ENCODE measurements at regions not wholly inside any gene's neighbourhood (a gene's known extent, or its start where the extent isn't known, plus 50 kb on each side); places are given as distances from the start of the nearest gene placed in this dataset.
"Not testable (repeated sequence)": the region's sequence is repeated elsewhere in the genome, so short reads cannot be mapped to it uniquely, and the experiment has no call there.

DNA sequence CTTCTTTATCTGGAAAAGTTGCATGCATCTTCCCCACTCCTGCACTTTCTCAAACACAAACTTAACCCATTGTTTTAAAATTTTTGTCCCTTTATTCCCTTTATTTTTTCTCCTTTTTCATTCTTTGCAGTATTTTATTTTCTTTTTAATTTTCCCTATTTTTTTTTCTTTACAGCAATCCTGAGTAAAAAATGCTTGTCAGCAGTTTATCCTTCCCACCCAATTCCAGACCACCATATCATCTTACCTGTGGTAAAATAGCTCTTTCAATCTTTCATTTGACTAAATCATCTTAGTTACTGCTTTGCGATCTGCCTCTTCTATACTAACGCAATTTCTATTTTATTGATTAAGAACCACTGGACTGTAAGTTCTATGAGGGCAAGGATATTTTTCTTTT lies 450.5 kb downstream of the KLHL4 start:
- DNase-seq (ENCODE audit: low spot score) (no peak), ATAC-seq (no peak), FAIRE-seq (no peak)
- Histone ChIP-seq H3K4me3 (replicated peaks in 1 of 3; ENCODE audit: insufficient read depth in 1 of 3, low read depth in 2 of 3, low read length in 3 of 3) (no peak overlapping the region), H3K79me2 (ENCODE audit: insufficient read depth, low read length) (no peaks in the 10 kb centered on the region), H3K27me3 (ENCODE audit: control insufficient read depth in 1 of 2, insufficient read depth in 2 of 2, low read length in 2 of 2) (no peaks in the 10 kb centered on the region), H3K9ac (ENCODE audit: insufficient read depth, low read depth, low read length) (no peak overlapping the region), H2AFZ (ENCODE audit: low read length) (no peak overlapping the region), H4K20me1 (ENCODE audit: insufficient read depth, low read length) (no peaks in the 10 kb centered on the region), H3K4me1 (ENCODE audit: insufficient read depth, low read length) (peaks cover 11% of the 10 kb centered on the region; the same call in 1 of the 2 replicates), H3K27ac (ENCODE audit: extremely low read length, insufficient read depth, low read length) (no peak overlapping the region), H3K9me3 (ENCODE audit: low read length) (no peaks in the 10 kb centered on the region), H3K4me2 (ENCODE audit: low read depth, low read length) (no peak overlapping the region), H3K36me3 (replicated peaks in 1 of 2; ENCODE audit: control insufficient read depth in 1 of 2, insufficient read depth in 2 of 2, low read length in 2 of 2) (no peaks in the 10 kb centered on the region)
- BruUV-seq (replicated peaks), result no TSS peak
- peak; percentile 61 for TF ChIP-seq MAFF (IDR thresholded peaks at IDR 0.05; ENCODE audit: low read depth, low read length)
- no peak for TF ChIP-seq SNAPC2 (CRISPR knock-in tag; IDR thresholded peaks at IDR 0.05)
- TF ChIP-seq MAFK (conservative IDR thresholded peaks at IDR 0.05 in 1 of 2, IDR thresholded peaks at IDR 0.05 in 1 of 2; ENCODE audit: low read length in 2 of 2), result peak in 1 of 2 experiments; percentile 73; a peak in 2 of 4 replicates
- in situ Hi-C loops (cut with HindIII; ENCODE audit: extremely low pct_ligation_motif_present, low pct_unique_long_range_greater_than_20kb), result no loop called here
- intact Hi-C loops (cut with micrococcal nuclease; ENCODE audit: unreplicated experiment), result no loop called here
- ChIA-PET POLR2A (no interaction called here), CTCF (ENCODE audit: low intra/inter-chr PET ratio, low total read pairs) (no interaction called here)
- 42% methylated on average over 2 of the region's 2 CpGs for WGBS (ENCODE audit: low lambda C conversion rate)

DNA sequence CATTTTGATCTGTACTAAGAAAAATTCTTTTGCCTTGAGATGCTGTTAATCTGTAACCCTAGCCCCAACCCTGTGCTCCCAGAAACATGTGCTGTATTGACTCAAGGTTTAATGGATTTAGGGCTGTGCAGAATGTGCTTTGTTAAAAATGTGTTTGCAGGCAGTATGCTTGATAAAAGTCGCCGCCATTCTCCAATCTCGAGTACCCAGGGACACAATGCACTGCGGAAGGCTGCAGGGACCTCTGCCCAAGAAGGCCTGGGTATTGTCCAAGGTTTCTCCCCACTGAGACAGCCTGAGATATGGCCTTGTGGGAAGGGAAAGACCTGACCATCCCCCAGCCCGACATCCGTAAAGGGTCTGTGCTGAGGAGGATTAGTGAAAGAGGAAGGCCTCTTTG lies 454.5 kb downstream of the KLHL4 start:
- intact Hi-C loops (cut with micrococcal nuclease; ENCODE audit: unreplicated experiment); H3K27ac ChIP-seq (ENCODE audit: extremely low read length, insufficient read depth, low read length); H3K9me3 ChIP-seq (ENCODE audit: low read length); H3K27me3 ChIP-seq (ENCODE audit: control insufficient read depth in 1 of 2, insufficient read depth in 2 of 2, low read length in 2 of 2); CTCF ChIA-PET (ENCODE audit: low intra/inter-chr PET ratio, low total read pairs); FAIRE-seq; H2AFZ ChIP-seq (ENCODE audit: low read length); in situ Hi-C loops (cut with HindIII; ENCODE audit: extremely low pct_ligation_motif_present, low pct_unique_long_range_greater_than_20kb); H3K4me3 ChIP-seq (replicated peaks in 1 of 3; ENCODE audit: insufficient read depth in 1 of 3, low read depth in 2 of 3, low read length in 3 of 3); POLR2A ChIA-PET; BruUV-seq (replicated peaks); ATAC-seq; DNase-seq (ENCODE audit: low spot score); H4K20me1 ChIP-seq (ENCODE audit: insufficient read depth, low read length); H3K36me3 ChIP-seq (replicated peaks in 1 of 2; ENCODE audit: control insufficient read depth in 1 of 2, insufficient read depth in 2 of 2, low read length in 2 of 2); H3K9ac ChIP-seq (ENCODE audit: insufficient read depth, low read depth, low read length); H3K79me2 ChIP-seq (ENCODE audit: insufficient read depth, low read length); H3K4me2 ChIP-seq (ENCODE audit: low read depth, low read length): not testable (repeated sequence)
- WGBS (ENCODE audit: low lambda C conversion rate), result 0% methylated on average over 2 of the region's 6 CpGs
- H3K4me1 ChIP-seq (ENCODE audit: insufficient read depth, low read length), result peaks cover 11% of the 10 kb centered on the region; the same call in 1 of the 2 replicates

Data from HepG2 (cell line).